Caco-2 (cell line): ENCODE measurements at regions not wholly inside any gene's neighbourhood (a gene's known extent, or its start where the extent isn't known, plus 50 kb on each side); places are given as distances from the start of the nearest gene placed in this dataset.

Source experiments
- BruUV-seq: library from RNA; stranded (reverse); fragments of 400-500 nt; replicated peaks from 2 replicates; lab custom pipeline; 2021; lab: Mats Ljungman, UMichigan
- CTCF ChIA-PET: fragments of 300-600 bp; sonication (Branson Sonifier 250); formaldehyde crosslinking; loops from one replicate; lab custom pipeline; 2022; ENCODE audit warnings: antibody characterized with exemption; lab: Charles Lee
- POLR2A ChIA-PET: fragments of 300-600 bp; sonication (Branson Sonifier 250); formaldehyde crosslinking; loops from one replicate; lab custom pipeline; 2022; ENCODE audit warnings: antibody characterized with exemption; lab: Charles Lee
- DNase-seq, 2 experiments: peaks; one replicate each; pipeline versions ENCODE4 v3.0.0 to v3.0.0-alpha.2; 2020 to 2022
- H3K27me3 ChIP-seq: replicated peaks from 2 replicates; pipeline ENCODE4 v1.6.0; 2011; ENCODE audit warnings: low read length; ENCODE audit not compliant: control insufficient read depth, insufficient read depth
- H3K36me3 ChIP-seq: 2 replicates; pipeline ENCODE4 v1.5.1; 2011; ENCODE audit warnings: low read length; ENCODE audit not compliant: control insufficient read depth, insufficient read depth
- H3K4me1 ChIP-seq: fragments of 250-450 bp; sonication (Bioruptor Pico); 2 replicates; pipeline ENCODE4 v1.5.1; 2020; ENCODE audit warnings: mild to moderate bottlenecking
- H3K4me3 ChIP-seq: 2 replicates; pipeline ENCODE4 v1.5.1; 2011; ENCODE audit warnings: low read depth, mild to moderate bottlenecking, control low read depth, low read length
- H3K9me3 ChIP-seq: fragments of 250-450 bp; sonication (Bioruptor Pico); 2 replicates; pipeline ENCODE4 v1.5.1; 2020; ENCODE audit warnings: mild to moderate bottlenecking, moderate library complexity
- H3K27ac Mint-ChIP-seq: one replicate; pipeline ENCODE4 v1.8.0; 2022; ENCODE audit warnings: mixed read lengths; ENCODE audit not compliant: unreplicated experiment
- H3K27me3 Mint-ChIP-seq: one replicate; pipeline ENCODE4 v1.8.0; 2022; ENCODE audit warnings: mixed read lengths; ENCODE audit not compliant: insufficient read depth, unreplicated experiment
- H3K36me3 Mint-ChIP-seq: one replicate; pipeline ENCODE4 v1.8.0; 2022; ENCODE audit warnings: mild to moderate bottlenecking, mixed read lengths; ENCODE audit not compliant: insufficient read depth, unreplicated experiment
- H3K4me1 Mint-ChIP-seq: one replicate; pipeline ENCODE4 v1.8.0; 2022; ENCODE audit warnings: low read depth, mixed read lengths; ENCODE audit not compliant: unreplicated experiment
- H3K4me3 Mint-ChIP-seq: one replicate; pipeline ENCODE4 v1.8.0; 2022; ENCODE audit warnings: mild to moderate bottlenecking, moderate library complexity, mixed read lengths; ENCODE audit not compliant: unreplicated experiment
- H3K9me3 Mint-ChIP-seq: one replicate; pipeline ENCODE4 v1.8.0; 2022; ENCODE audit warnings: mixed read lengths; ENCODE audit not compliant: unreplicated experiment
- intact Hi-C: fragments of 100-400 bp; cut with micrococcal nuclease; formaldehyde crosslinking; loops from one replicate; pipeline ENCODE4 v1.10.0; 2022; ENCODE audit not compliant: unreplicated experiment
- TF ChIP-seq, protein P1 (sequence below), 2 experiments: fragments of 200-600 bp in 1 of 2; IDR thresholded peaks; 1 replicate in 1 of 2; 2 replicates in 1 of 2; pipeline versions ENCODE4 v1.5.1 to v1.8.0; 2011 to 2022; ENCODE audit warnings: antibody characterized with exemption in 1 of 2, control low read depth in 1 of 2, inconsistent platforms in 1 of 2, low read depth in 1 of 2, low read length in 1 of 2, mild to moderate bottlenecking in 1 of 2, moderate library complexity in 1 of 2; ENCODE audit not compliant: insufficient read depth in 1 of 2, severe bottlenecking in 1 of 2, unreplicated experiment in 1 of 2

- H3K27me3 Mint-ChIP-seq = peaks cover 10% of the 10 kb centered on the region
- H3K9me3 Mint-ChIP-seq = no peaks in the 10 kb centered on the region
- no TSS peak for BruUV-seq
- H3K27ac Mint-ChIP-seq = no peak overlapping the region
- H3K9me3 ChIP-seq = no peaks in the 10 kb centered on the region
- intact Hi-C loops = no loop called here
- H3K36me3 ChIP-seq = no peaks in the 10 kb centered on the region
- no peak overlapping the region for H3K4me3 Mint-ChIP-seq
- no peaks in the 10 kb centered on the region for H3K36me3 Mint-ChIP-seq
- H3K4me1 ChIP-seq = no peaks in the 10 kb centered on the region
- no peaks in the 10 kb centered on the region for H3K4me1 Mint-ChIP-seq
- H3K27me3 ChIP-seq = no peaks in the 10 kb centered on the region
- TF ChIP-seq, protein P1, sequence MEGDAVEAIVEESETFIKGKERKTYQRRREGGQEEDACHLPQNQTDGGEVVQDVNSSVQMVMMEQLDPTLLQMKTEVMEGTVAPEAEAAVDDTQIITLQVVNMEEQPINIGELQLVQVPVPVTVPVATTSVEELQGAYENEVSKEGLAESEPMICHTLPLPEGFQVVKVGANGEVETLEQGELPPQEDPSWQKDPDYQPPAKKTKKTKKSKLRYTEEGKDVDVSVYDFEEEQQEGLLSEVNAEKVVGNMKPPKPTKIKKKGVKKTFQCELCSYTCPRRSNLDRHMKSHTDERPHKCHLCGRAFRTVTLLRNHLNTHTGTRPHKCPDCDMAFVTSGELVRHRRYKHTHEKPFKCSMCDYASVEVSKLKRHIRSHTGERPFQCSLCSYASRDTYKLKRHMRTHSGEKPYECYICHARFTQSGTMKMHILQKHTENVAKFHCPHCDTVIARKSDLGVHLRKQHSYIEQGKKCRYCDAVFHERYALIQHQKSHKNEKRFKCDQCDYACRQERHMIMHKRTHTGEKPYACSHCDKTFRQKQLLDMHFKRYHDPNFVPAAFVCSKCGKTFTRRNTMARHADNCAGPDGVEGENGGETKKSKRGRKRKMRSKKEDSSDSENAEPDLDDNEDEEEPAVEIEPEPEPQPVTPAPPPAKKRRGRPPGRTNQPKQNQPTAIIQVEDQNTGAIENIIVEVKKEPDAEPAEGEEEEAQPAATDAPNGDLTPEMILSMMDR (IDR thresholded peaks at IDR 0.05; ENCODE audit: insufficient read depth in 1 of 2, low read depth in 1 of 2, low read length in 1 of 2, severe bottlenecking in 1 of 2, unreplicated experiment in 1 of 2) = no peak
- no peak overlapping the region for H3K4me3 ChIP-seq
- ChIA-PET POLR2A (no interaction called here), CTCF (no interaction called here)
- DNase-seq = no peak
Measured at GRCh38 chr17:63361182-63361581, 84.9 kb downstream of the CYB561 start.

GRCh38 chr17:63362115-63362514 is 84.0 kb downstream of the CYB561 start:
- Histone ChIP-seq H3K4me1 (no peaks in the 10 kb centered on the region), H3K9me3 (no peaks in the 10 kb centered on the region), H3K4me3 (no peak overlapping the region), H3K27me3 (no peaks in the 10 kb centered on the region), H3K36me3 (no peaks in the 10 kb centered on the region)
- H3K27me3 Mint-ChIP-seq = peaks cover 10% of the 10 kb centered on the region
- no peaks in the 10 kb centered on the region for H3K36me3 Mint-ChIP-seq
- no peak overlapping the region for H3K27ac Mint-ChIP-seq
- BruUV-seq = no TSS peak
- CTCF ChIA-PET = no interaction called here
- intact Hi-C loops = no loop called here
- no peak for DNase-seq
- H3K4me1 Mint-ChIP-seq = no peaks in the 10 kb centered on the region
- H3K4me3 Mint-ChIP-seq = no peak overlapping the region
- TF ChIP-seq, protein P1 (IDR thresholded peaks at IDR 0.05; ENCODE audit: insufficient read depth in 1 of 2, low read depth in 1 of 2, low read length in 1 of 2, severe bottlenecking in 1 of 2, unreplicated experiment in 1 of 2) = no peak
- H3K9me3 Mint-ChIP-seq = no peaks in the 10 kb centered on the region
- POLR2A ChIA-PET = no interaction called here

DNA sequence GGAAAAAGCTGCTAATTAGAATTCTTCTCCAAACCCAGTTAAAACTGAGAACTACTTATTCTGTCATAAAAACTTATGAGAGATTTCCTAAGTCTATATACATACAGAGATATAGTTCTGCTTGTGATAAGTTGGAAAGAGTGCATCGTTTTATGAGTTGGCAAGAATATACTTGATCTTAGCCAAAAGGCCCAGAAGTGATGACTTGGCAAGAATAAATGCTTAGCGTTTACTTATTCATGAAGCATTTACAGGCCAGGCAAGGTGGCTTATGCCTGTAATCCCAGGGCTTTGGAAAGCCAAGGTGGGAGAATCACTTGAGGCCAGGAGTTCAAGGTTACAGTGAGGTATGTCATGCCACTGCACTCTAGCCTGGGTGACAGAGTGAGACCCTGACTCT is 81.7 kb downstream of the CYB561 start:
- POLR2A ChIA-PET = no interaction called here
- Mint-ChIP-seq H3K36me3 (no peaks in the 10 kb centered on the region), H3K27me3 (peaks cover 10% of the 10 kb centered on the region), H3K4me1 (no peaks in the 10 kb centered on the region), H3K27ac (no peak overlapping the region), H3K9me3 (no peaks in the 10 kb centered on the region), H3K4me3 (no peak overlapping the region)
- H3K36me3 ChIP-seq = no peaks in the 10 kb centered on the region
- BruUV-seq = no TSS peak
- DNase-seq = no peak
- no peaks in the 10 kb centered on the region for H3K9me3 ChIP-seq
- intact Hi-C loops = no loop called here
- H3K4me1 ChIP-seq = no peaks in the 10 kb centered on the region
- TF ChIP-seq, protein P1 (IDR thresholded peaks at IDR 0.05; ENCODE audit: insufficient read depth in 1 of 2, low read depth in 1 of 2, low read length in 1 of 2, severe bottlenecking in 1 of 2, unreplicated experiment in 1 of 2) = no peak
- no peak overlapping the region for H3K4me3 ChIP-seq
- CTCF ChIA-PET = no interaction called here
- no peaks in the 10 kb centered on the region for H3K27me3 ChIP-seq
